T-helper 1 cell (primary cell): ENCODE measurements at regions not wholly inside any gene's neighbourhood (a gene's known extent, or its start where the extent isn't known, plus 50 kb on each side); places are given as distances from the start of the nearest gene placed in this dataset.
A peak's percentile ranks its signal among the peaks of the same experiment; 100 is the strongest.
"Not testable (repeated sequence)": the region's sequence is repeated elsewhere in the genome, so short reads cannot be mapped to it uniquely, and the experiment has no call there.

Experiments used
- DNase-seq, 5 donors: peaks; one replicate each; pipeline ENCODE4 v3.0.0-alpha.2; 2012 to 2020

DNA sequence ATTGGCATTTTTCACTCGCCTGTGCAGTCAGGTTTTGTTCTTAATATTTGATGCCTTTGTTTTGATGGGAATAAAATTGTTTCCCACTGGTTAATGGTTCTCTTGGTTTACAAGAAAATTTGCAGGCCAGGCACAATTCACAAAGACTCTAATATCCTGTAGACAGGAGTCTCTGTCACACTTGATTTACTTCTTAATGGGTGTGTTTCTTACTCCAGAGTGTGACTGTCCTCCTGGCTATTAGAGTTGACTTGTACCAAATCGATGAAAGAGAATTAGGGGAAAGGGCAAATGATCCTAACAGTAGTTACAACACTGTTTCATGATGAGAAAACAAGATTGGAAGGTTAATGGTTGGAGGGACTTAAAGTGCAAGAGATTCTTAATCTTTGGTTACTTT, 142.8 kb upstream of the SV2C start:
- DNase-seq, result no peak

DNA sequence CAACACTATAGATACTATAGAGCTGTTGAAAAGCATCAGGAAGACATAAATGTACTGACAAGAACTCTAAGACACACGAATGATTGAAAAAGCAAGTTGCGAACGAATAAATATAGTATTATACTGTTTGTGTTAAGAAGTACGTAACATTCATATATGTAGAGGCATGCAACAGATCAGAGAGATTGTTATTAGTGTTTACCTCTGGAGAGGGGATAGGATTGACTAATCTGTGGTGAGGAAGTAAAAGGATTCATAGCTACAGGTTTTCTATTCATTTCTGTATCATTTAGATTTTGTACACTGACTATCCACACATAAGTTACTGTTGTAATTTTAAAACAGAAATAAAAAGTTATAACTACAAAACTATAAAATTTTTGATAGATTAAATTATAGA, 147.6 kb upstream of the SV2C start:
- DNase-seq, result no peak

GRCh38 chr5:75933489-75933888, 149.7 kb upstream of the SV2C start:
- no peak for DNase-seq

- no peak for DNase-seq
These were observed 152.0 kb upstream of the SV2C start for GRCh38 chr5:75931175-75931574.

GRCh38 chr5:75928992-75929391, 154.2 kb upstream of the SV2C start:
- DNase-seq, result no peak

GRCh38 chr5:75922480-75922879, 160.7 kb upstream of the SV2C start:
- DNase-seq, result no peak

DNA sequence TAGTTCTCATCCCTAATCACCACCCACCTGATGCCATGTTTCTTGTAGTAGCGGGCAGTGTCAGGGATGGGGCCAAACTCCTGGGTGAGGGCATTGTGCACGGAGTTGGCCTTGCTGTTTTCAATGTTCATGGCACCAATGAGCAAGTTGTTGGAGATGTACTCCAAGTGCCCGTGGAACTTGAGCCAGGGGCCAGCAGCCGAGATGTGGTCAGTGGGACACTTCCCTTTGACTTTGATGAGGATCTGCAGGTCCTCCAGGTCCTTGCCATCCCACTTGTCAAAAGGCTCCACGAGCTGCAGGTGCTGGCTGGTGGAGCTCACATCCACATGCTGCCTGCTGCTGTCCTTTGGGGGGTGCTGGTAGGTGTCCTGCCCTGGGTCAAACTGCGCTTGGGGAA, 162.2 kb upstream of the SV2C start:
- DNase-seq, result no peak

DNA sequence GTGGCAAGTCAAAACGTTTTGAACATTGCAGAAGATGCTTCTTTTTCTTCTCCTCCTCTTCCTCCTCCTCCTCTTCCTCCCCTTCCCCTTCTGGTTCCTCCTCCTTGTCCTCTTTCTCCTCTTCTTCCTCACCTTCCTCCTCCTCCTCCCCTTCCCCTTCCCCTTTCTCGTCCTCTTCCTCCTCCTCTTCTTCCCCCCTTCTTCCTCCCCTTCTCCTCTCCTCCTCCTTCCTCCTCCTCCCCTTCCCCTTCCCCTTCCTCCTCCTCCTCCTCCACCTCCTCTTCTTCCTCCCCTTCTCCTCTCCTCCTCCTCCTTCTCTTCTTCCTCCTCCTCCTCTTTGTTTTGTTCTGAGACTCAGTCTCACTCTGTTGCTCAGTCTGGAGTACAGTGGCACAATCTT, 167.0 kb upstream of the SV2C start:
- no peak for DNase-seq

DNA sequence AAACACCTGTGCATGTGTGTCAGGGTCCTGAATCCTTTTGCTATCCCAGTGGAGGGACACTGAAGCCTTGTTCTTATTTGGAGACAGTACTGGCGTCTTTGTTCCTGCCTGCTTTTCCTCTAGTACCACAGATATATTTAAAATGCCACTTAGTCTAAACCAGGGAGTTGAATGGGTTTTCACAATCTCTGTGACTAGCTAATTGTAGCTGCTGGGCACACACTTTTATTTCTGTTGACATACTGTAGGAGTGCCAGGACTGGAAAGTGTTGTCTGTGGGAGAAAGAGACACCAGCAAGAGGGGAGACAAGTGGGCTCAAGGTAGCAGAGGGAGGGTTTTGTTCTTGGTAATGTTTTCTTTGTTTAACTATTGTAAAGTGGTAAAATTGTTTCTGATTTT, 174.0 kb upstream of the SV2C start:
- no peak for DNase-seq

- DNase-seq, result no peak
These were observed 175.5 kb upstream of the SV2C start for GRCh38 chr5:75907651-75908050.

GRCh38 chr5:75894482-75894881, 177.2 kb upstream of the POC5 start:
- no peak for DNase-seq

- no peak for DNase-seq
These were observed 174.5 kb upstream of the POC5 start for GRCh38 chr5:75891736-75892135.

DNA sequence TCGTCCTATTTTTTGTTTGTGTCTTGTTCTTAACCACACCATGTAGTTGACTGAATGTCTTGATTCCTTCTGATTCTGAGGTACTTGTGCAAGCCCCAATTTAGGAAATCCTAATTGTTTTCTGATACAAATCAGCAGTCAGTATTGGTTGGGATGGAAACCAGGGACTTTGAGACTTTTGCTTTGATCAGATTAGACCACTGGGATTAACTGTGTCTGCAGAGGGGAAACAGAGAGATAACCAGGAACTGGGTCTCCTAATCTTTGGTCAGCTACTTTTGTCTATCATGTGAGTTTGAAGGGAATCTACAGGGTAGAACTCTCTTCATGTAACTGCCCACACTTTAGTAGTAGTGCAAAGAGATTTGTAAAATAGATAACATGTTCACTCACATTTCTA, 173.8 kb upstream of the POC5 start:
- DNase-seq, result no peak

- DNase-seq, result no peak
These were observed 173.3 kb upstream of the POC5 start for GRCh38 chr5:75890546-75890945.

- DNase-seq, result no peak
These were observed 169.5 kb upstream of the POC5 start for GRCh38 chr5:75886706-75887105.

GRCh38 chr5:75885849-75886596, 168.8 kb upstream of the POC5 start:
- peak in 1 of 5 donors; percentile 1 for DNase-seq

DNA sequence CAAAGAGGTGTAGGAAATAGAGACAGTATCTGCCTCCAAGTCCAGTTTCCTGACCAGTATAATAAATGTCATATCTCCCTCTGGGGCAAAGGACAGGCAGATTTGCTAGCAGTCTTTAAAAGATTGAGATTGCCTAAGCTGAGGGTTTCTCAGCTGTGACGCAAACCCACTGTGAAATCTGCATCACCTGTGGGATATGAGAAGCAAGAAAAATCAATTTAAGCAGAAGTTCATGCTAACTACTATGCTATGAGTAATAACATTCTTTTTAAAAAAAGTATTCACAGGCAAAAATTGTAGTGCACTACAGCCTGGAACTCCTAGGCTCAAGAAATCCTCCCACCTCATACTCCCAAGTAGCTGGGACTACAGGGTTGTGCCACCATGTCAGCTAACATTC, 168.1 kb upstream of the POC5 start:
- no peak for DNase-seq

- DNase-seq, result no peak
These were observed 152.7 kb upstream of the POC5 start for GRCh38 chr5:75869891-75870290.

GRCh38 chr5:75862872-75863271, 145.6 kb upstream of the POC5 start:
- no peak for DNase-seq

DNA sequence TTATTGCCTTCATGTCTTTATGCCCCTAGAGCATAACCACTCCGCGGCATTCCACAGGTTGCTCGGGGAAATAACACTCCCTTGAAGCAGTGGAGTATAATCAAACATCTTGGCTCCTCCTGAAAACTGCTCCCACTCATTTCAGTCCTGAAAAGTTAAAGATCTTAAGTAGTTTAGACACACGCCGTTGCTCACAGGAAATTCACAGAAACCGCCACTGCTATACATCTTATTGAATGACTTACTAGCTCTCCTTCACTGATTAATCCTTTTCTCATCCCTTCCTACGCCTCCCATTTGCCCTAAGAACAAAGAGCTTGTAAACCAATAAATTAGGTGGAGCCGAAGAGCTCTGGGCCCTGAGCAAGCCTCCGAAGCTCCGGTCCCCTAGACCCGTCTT, 142.4 kb upstream of the POC5 start:
- not testable (repeated sequence) for DNase-seq

DNA sequence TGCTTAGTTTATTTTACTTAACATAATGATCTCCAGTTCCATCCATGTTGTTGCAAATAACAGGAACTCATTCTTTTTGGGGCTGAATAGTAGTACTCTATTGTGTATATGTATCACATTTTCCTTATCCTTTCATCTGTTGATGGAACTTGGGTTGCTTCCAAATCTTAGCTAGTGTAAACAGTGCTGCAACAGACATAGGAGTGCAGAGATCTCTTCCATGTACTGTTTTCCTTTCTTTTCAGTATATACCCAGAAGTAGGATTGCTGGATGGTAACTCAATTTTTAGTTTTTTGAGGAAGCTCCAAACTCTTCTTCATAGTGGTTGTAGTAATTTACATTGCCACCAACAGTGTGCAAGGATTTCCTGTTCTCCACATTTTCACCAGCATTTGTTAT, 138.8 kb upstream of the POC5 start:
- no peak for DNase-seq

DNA sequence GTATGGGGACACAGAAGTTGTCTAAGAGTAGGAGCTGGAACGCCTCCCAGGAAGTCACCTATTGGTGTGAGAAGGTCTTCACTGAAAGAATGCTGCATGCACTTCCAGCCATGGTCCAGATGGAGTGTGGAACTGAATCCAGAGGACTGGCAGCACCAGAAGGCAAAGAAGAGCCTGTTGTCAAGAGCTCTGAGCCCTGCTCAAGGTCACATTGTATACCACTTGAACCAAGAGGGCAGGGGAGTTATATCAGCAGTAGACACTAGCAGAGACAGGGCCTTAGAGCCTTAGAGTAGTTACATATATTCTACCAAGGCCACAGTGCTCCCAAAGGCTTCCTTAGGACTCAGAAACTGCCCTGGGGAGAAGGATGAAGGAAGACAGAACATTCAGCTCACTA, 130.8 kb upstream of the POC5 start:
- no peak for DNase-seq

DNA sequence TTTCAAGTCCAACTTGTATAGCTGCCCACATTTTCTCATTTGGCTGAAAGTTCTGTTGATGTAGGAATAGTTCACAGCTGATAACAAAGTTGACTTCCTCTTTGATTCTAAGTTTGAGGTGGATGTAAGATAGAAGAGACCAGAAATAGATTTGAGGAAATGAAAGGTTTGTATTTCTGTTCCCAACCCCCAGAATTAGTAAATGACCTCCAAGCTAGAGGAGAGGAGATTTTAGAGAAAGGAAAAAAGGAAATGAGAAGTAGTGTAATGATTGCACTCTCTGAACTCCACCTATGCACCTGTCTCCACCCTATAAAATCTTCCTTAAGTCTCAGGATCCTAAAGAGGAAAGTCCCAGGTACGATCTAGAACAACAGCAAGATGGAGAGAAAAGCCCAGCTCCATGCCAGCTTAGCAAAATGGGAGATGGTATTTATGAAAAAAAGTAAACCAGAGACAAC, 130.4 kb upstream of the POC5 start:
- DNase-seq, result no peak

DNA sequence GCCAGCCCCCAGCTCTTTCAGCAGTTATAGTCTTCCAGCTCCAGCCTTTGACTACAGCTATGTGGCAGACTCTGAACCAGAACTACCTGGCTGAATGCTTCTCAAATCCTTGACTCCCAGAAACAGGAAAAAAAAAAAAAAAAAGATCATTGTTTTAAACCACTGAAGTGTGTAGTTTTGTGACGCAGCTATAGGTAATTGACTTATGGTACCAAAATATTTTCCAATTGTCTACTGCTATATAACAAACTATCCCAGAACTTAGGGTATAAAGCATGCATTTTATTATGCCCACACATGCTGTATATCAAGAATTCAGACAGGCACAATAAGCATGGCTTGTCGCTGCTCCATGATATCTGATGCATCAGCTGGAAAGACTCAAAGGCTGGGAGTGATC, 127.1 kb upstream of the POC5 start:
- no peak for DNase-seq

- no peak for DNase-seq
These were observed 126.1 kb upstream of the POC5 start for GRCh38 chr5:75843319-75843718.
